ENCODE measurements at regions not wholly inside any gene's neighbourhood (a gene's known extent, or its start where the extent isn't known, plus 50 kb on each side); places are given as distances from the start of the nearest gene placed in this dataset.

DNA sequence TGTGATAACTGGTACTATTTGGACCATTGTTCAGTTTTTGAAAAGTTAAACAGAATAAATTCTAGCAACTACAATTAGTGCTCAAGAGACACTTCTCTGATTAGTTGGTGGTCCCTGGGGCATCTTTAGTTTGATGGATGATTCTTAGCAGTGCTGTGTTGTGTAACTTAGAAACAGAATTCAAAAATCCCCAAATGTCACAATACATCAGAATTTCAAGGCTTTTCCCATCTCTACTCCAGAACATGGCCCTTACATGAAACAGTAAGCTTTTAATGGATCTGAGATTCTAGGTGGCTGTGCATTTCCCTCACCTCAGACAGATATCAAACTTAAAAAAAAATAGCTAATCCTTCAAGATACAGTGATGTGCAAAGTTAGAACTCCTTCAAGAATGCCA lies 104.4 kb upstream of the CXCL13 start:
- H3F3A ChIP-seq (ENCODE audit: low read depth), result no peaks in the 10 kb centered on the region
- no peaks in the 10 kb centered on the region for H3K27me3 ChIP-seq
- no peaks in the 10 kb centered on the region for H3K79me2 ChIP-seq (ENCODE audit: low read depth)
- no peaks in the 10 kb centered on the region for H3K4me1 ChIP-seq
- no peak overlapping the region for H2AFZ ChIP-seq (replicated peaks)
- H3K36me3 Mint-ChIP-seq, result no peaks in the 10 kb centered on the region
- no peaks in the 10 kb centered on the region for H4K20me1 ChIP-seq (ENCODE audit: low read depth)
- H3K36me3 ChIP-seq, result no peaks in the 10 kb centered on the region
- no peak overlapping the region for H3K4me2 ChIP-seq
- no peaks in the 10 kb centered on the region for H3K9me3 Mint-ChIP-seq
- no peak overlapping the region for H3K4me3 Mint-ChIP-seq
- TF ChIP-seq EZH2phosphoT487 (IDR thresholded peaks at IDR 0.05) (no peak), CTCF (IDR thresholded peaks at IDR 0.05) (no peak), EZH2 (IDR thresholded peaks at IDR 0.05) (no peak)
- no peak for DNase-seq (ENCODE audit: low spot score)
- no peak overlapping the region for H3K27ac Mint-ChIP-seq
- H3K9ac ChIP-seq, result no peak overlapping the region
- no peak overlapping the region for H3K4me3 ChIP-seq
- no peaks in the 10 kb centered on the region for H3K27me3 Mint-ChIP-seq (ENCODE audit: insufficient read depth, low read depth)
- H3K9me3 ChIP-seq (ENCODE audit: low read depth), result no peaks in the 10 kb centered on the region
- H3K4me1 Mint-ChIP-seq, result no peaks in the 10 kb centered on the region
- no peak overlapping the region for H3K27ac ChIP-seq

DNA sequence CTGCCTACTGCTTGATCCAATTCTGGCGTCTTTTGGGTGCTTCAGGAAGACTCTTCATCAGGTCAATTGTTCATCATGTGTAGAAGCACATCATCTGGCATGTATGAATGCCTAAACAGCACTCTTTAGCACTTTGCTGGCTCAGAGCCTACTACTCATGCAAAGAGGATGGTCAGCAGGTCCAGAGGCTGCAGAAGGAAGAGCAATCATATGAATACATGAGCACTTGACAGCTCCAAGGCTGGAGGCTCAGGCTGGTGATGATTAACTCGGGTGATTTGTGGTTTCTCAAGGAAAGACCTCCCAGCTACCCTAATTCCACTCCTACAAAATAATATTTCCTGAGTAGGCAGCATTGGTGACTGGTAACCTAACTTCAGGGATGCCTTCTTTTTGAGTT lies 103.8 kb upstream of the CXCL13 start:
- H3K79me2 ChIP-seq (ENCODE audit: low read depth), result no peaks in the 10 kb centered on the region
- no peaks in the 10 kb centered on the region for H3K27me3 ChIP-seq
- H3K9ac ChIP-seq, result no peak overlapping the region
- H2AFZ ChIP-seq (replicated peaks), result no peak overlapping the region
- Mint-ChIP-seq H3K9me3 (no peaks in the 10 kb centered on the region), H3K36me3 (no peaks in the 10 kb centered on the region), H3K4me3 (no peak overlapping the region), H3K27me3 (ENCODE audit: insufficient read depth, low read depth) (no peaks in the 10 kb centered on the region), H3K27ac (no peak overlapping the region), H3K4me1 (no peaks in the 10 kb centered on the region)
- H3K4me2 ChIP-seq, result no peak overlapping the region
- no peak overlapping the region for H3K4me3 ChIP-seq
- no peaks in the 10 kb centered on the region for H3K4me1 ChIP-seq
- TF ChIP-seq EZH2phosphoT487 (IDR thresholded peaks at IDR 0.05) (no peak), CTCF (IDR thresholded peaks at IDR 0.05) (no peak), EZH2 (IDR thresholded peaks at IDR 0.05) (no peak)
- no peaks in the 10 kb centered on the region for H3K9me3 ChIP-seq (ENCODE audit: low read depth)
- DNase-seq (ENCODE audit: low spot score), result no peak
- no peaks in the 10 kb centered on the region for H3K36me3 ChIP-seq
- no peaks in the 10 kb centered on the region for H3F3A ChIP-seq (ENCODE audit: low read depth)
- no peaks in the 10 kb centered on the region for H4K20me1 ChIP-seq (ENCODE audit: low read depth)
- no peak overlapping the region for H3K27ac ChIP-seq

DNA sequence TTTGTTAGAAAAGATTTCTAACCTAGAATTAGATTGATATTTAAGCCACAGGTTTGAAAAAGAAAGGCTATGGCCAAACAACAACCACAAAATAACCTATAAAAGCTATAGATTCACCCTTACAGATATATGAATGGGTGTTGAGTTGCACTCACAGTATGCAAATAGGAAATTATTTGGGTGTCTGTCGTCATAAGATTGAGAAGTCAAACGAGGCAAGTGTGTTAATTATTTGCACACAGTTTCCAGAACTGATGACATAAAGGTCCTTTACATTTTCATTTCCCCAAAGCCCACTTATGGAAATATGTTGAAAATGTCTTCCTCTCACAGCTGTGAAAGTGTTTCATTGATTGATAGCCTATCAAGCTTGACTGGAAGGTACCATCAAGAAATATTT lies 101.2 kb upstream of the CXCL13 start:
- Histone ChIP-seq H3K9me3 (ENCODE audit: low read depth) (no peaks in the 10 kb centered on the region), H3K27ac (no peak overlapping the region), H4K20me1 (ENCODE audit: low read depth) (no peaks in the 10 kb centered on the region), H2AFZ (replicated peaks) (no peak overlapping the region), H3K27me3 (no peaks in the 10 kb centered on the region), H3K4me1 (no peaks in the 10 kb centered on the region), H3K4me3 (no peak overlapping the region), H3K4me2 (no peak overlapping the region), H3K79me2 (ENCODE audit: low read depth) (no peaks in the 10 kb centered on the region), H3K36me3 (no peaks in the 10 kb centered on the region), H3K9ac (no peak overlapping the region), H3F3A (ENCODE audit: low read depth) (no peaks in the 10 kb centered on the region)
- H3K9me3 Mint-ChIP-seq, result no peaks in the 10 kb centered on the region
- H3K4me1 Mint-ChIP-seq, result no peaks in the 10 kb centered on the region
- DNase-seq (ENCODE audit: low spot score), result no peak
- no peaks in the 10 kb centered on the region for H3K36me3 Mint-ChIP-seq
- no peak overlapping the region for H3K4me3 Mint-ChIP-seq
- peaks cover 3% of the 10 kb centered on the region for H3K27me3 Mint-ChIP-seq (ENCODE audit: insufficient read depth, low read depth)
- TF ChIP-seq EZH2 (IDR thresholded peaks at IDR 0.05) (no peak), EZH2phosphoT487 (IDR thresholded peaks at IDR 0.05) (no peak), CTCF (IDR thresholded peaks at IDR 0.05) (no peak)
- H3K27ac Mint-ChIP-seq, result no peak overlapping the region
